Stomach (tissue), 8 donors: ENCODE measurements at regions not wholly inside any gene's neighbourhood (a gene's known extent, or its start where the extent isn't known, plus 50 kb on each side); places are given as distances from the start of the nearest gene placed in this dataset.

Source experiments
- DNase-seq, 2 donors: peaks; one replicate each; pipeline versions ENCODE4 v3.0.0 to v3.0.0-alpha.2; 2013 to 2019
- H3K27ac ChIP-seq, 5 donors: fragments of 200-600 bp in 4 of 5; sonication (generic) in 4 of 5; one replicate each; pipeline ENCODE4 v1.5.1; 2013 to 2019; ENCODE audit warnings: mild to moderate bottlenecking in 1 of 5, moderate library complexity in 1 of 5
- H3K27me3 ChIP-seq, 3 donors: fragments of 200-600 bp; sonication (generic); one replicate each; pipeline ENCODE4 v1.5.1; 2017 to 2019; ENCODE audit warnings: mixed run types in 1 of 3
- H3K36me3 ChIP-seq, 4 donors: fragments of 200-600 bp; sonication (generic); 1 replicate in 3 of 4; 2 replicates in 1 of 4; pipeline ENCODE4 v1.5.1; 2016 to 2019
- H3K4me1 ChIP-seq, 4 donors: fragments of 200-600 bp; sonication (generic); one replicate each; pipeline ENCODE4 v1.5.1; 2016 to 2019
- H3K4me3 ChIP-seq, 4 donors: fragments of 200-600 bp; sonication (generic) in 3 of 4; one replicate each; pipeline ENCODE4 v1.5.1; 2016 to 2019; ENCODE audit warnings: mild to moderate bottlenecking in 1 of 4
- H3K9me3 ChIP-seq, 4 donors: fragments of 200-600 bp; sonication (generic); one replicate each; pipeline ENCODE4 v1.5.1; 2016 to 2019
- EP300 ChIP-seq: sonication (generic); formaldehyde crosslinking; IDR thresholded peaks from one replicate; pipeline ENCODE4 v1.6.1; 2017; ENCODE audit warnings: antibody characterized with exemption
- POLR2A ChIP-seq, 4 donors: fragments of 450-650 bp; IDR thresholded peaks; one replicate each; pipeline ENCODE4 v1.6.1; 2016; ENCODE audit warnings: antibody characterized with exemption in 4 of 4, control low read depth in 2 of 4, mild to moderate bottlenecking in 1 of 4, moderate library complexity in 1 of 4
- POLR2AphosphoS5 ChIP-seq, 3 donors: sonication (generic); formaldehyde crosslinking; IDR thresholded peaks; one replicate each; pipeline ENCODE4 v1.6.1; 2016; ENCODE audit warnings: antibody characterized with exemption in 3 of 3
- WGBS, 5 donors: extraction: QIAGEN DNeasy Blood & Tissue Kit in 3 of 5; methylation state at CpG; one replicate each; pipeline versions ENCODE4 v1.1.5 to v1.1.7; 2013 to 2018; 5-methylcytosine and 5-hydroxymethylcytosine counted together
- intact Hi-C: fragments of 100-400 bp; cut with DNase I; formaldehyde crosslinking; loops from one replicate; pipeline ENCODE4 v1.15.1; 2023; ENCODE audit warnings: low total_unique reads
- TF ChIP-seq, protein P1 (sequence below), 7 experiments: fragments of 450-650 bp in 4 of 7; fragments of 200-600 bp in 3 of 7; sonication (generic) in 3 of 7; IDR thresholded peaks; one replicate each; pipeline ENCODE4 v1.5.1; 2016 to 2019; ENCODE audit warnings: antibody characterized with exemption in 7 of 7, control low read depth in 2 of 7, mild to moderate bottlenecking in 1 of 7
- donor health status: healthy with polysubstance abuse.
- donor health status: Bipolar disorder and iron deficiency.
- donor health status: healthy.

DNA sequence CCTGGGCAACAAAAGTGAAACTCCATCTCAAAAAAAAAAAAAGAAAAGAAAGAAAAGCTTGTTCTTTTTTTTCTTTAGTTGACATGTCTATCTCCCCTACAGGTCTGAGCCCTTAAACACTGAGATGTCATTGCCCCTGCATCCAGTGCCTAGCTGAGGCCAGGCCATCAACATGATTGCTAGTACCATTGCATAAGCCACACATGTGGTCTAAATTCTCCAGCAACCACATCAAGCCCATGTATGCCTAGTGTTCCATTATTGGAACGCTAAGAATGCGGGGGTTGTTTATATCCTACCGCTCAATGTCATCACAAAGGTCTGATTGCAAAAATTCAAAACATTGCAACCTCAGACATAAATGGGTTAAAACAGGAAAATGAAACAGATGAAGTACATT, 62.7 kb downstream of the NPTX2 start:
- TF ChIP-seq, protein P1, sequence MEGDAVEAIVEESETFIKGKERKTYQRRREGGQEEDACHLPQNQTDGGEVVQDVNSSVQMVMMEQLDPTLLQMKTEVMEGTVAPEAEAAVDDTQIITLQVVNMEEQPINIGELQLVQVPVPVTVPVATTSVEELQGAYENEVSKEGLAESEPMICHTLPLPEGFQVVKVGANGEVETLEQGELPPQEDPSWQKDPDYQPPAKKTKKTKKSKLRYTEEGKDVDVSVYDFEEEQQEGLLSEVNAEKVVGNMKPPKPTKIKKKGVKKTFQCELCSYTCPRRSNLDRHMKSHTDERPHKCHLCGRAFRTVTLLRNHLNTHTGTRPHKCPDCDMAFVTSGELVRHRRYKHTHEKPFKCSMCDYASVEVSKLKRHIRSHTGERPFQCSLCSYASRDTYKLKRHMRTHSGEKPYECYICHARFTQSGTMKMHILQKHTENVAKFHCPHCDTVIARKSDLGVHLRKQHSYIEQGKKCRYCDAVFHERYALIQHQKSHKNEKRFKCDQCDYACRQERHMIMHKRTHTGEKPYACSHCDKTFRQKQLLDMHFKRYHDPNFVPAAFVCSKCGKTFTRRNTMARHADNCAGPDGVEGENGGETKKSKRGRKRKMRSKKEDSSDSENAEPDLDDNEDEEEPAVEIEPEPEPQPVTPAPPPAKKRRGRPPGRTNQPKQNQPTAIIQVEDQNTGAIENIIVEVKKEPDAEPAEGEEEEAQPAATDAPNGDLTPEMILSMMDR (IDR thresholded peaks at IDR 0.05) = no peak
- no peak for TF ChIP-seq POLR2AphosphoS5 (IDR thresholded peaks at IDR 0.05)
- TF ChIP-seq EP300 = no peak
- TF ChIP-seq POLR2A (IDR thresholded peaks at IDR 0.05) = no peak
- WGBS, 5 donors = 16 to 100% (median 74%) methylated on average over 3 of the region's 3 CpGs
- Histone ChIP-seq H3K9me3 (peaks cover 0 to 16% (median 8%) of the 10 kb centered on the region in 4 donors), H3K27ac (no peak overlapping the region), H3K4me1 (no peaks in the 10 kb centered on the region), H3K36me3 (no peaks in the 10 kb centered on the region), H3K27me3 (peaks cover 0 to 15% (median 0%) of the 10 kb centered on the region in 3 donors), H3K4me3 (no peak overlapping the region)
- intact Hi-C loops = no loop called here
- DNase-seq = no peak

DNA sequence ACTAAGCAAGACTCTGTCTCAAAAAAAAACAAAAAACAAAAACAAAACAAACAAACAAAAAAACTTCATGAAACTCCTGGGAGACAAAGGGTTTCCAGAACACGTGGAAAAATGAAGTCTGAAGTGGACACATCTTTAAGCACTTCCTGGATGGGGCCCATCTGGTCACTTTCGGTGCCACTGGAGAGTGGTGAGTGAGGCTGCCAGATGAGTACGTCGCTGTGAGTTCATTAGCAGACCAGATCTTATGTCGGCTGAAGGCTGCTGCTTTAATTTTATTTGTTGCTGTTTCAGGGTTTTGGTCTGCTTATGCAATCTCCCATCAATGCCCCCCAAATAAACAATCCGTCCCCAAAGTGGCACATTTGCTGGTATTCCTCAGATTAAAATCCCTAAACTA, 64.4 kb downstream of the NPTX2 start:
- Histone ChIP-seq H3K9me3 (peaks cover 0 to 16% (median 8%) of the 10 kb centered on the region in 4 donors), H3K36me3 (no peaks in the 10 kb centered on the region), H3K27ac (no peak overlapping the region), H3K27me3 (peaks cover 0 to 15% (median 0%) of the 10 kb centered on the region in 3 donors), H3K4me3 (no peak overlapping the region), H3K4me1 (no peaks in the 10 kb centered on the region)
- intact Hi-C loops = no loop called here
- TF ChIP-seq POLR2A (IDR thresholded peaks at IDR 0.05) (no peak), POLR2AphosphoS5 (IDR thresholded peaks at IDR 0.05) (no peak), EP300 (no peak)
- TF ChIP-seq, protein P1 (IDR thresholded peaks at IDR 0.05) = no peak
- 37 to 67% (median 53%) methylated on average over 5 to 6 of the region's 6 CpGs for WGBS, 5 donors
- no peak for DNase-seq

DNA sequence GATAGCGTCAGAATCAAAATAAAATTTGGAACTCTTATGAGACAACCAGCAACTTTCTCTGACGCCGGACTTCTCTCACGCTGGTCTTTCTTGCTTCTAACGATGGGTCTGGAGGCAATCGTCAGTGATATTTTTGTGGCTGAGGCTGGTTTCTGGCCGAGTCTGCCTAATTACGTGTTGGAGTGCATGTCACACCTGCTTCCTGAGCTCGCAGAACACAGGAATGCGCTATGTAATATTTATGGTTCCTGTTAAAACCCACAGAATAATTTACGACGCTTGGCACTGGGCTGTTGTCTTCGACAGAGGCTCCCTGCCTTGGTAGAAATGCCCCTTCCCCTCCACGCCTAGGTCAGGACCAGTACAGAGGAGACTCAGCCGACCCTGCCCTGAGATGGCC, 64.9 kb downstream of the NPTX2 start:
- intact Hi-C loops = no loop called here
- Histone ChIP-seq H3K4me3 (no peak overlapping the region), H3K27ac (no peak overlapping the region), H3K36me3 (no peaks in the 10 kb centered on the region), H3K9me3 (peaks cover 0 to 16% (median 8%) of the 10 kb centered on the region in 4 donors), H3K27me3 (peaks cover 0 to 13% (median 0%) of the 10 kb centered on the region in 3 donors), H3K4me1 (no peaks in the 10 kb centered on the region)
- no peak for TF ChIP-seq POLR2AphosphoS5 (IDR thresholded peaks at IDR 0.05)
- TF ChIP-seq POLR2A (IDR thresholded peaks at IDR 0.05) = no peak
- TF ChIP-seq EP300 = no peak
- TF ChIP-seq, protein P1 (IDR thresholded peaks at IDR 0.05) = no peak
- WGBS, 5 donors = 54 to 69% (median 64%) methylated on average over 13 to 15 of the region's 15 CpGs
- DNase-seq = no peak

DNA sequence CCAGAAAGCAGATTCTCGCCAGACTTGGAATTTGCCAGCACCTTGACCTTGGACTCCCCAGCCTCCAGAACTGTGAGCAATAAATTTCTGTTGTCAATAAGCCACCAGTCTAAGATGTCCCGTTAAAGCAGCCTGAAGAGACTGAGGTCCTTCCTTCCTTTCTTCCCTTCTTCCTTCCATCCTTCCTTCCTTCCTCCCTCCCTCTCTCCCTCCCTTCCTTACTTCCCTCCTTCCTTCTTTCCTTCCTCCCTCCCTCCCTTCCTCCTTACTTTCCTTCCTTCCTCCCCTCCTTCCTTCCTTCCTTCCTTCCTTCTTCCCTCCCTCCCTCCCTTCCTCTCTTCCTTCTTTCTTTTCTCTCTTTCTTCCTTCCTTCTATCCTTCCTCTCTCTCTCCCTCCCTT, 66.4 kb downstream of the NPTX2 start:
- Histone ChIP-seq H3K27me3 (peaks cover 0 to 7% (median 0%) of the 10 kb centered on the region in 3 donors), H3K27ac (no peak overlapping the region), H3K36me3 (no peaks in the 10 kb centered on the region), H3K4me3 (no peak overlapping the region), H3K9me3 (peaks cover 0 to 8% (median under 1%) of the 10 kb centered on the region in 4 donors), H3K4me1 (no peaks in the 10 kb centered on the region)
- intact Hi-C loops = no loop called here
- 69 to 87% (median 75%) methylated on average over 2 of the region's 2 CpGs for WGBS, 5 donors
- DNase-seq = no peak
- TF ChIP-seq, protein P1 (IDR thresholded peaks at IDR 0.05) = no peak
- TF ChIP-seq POLR2A (IDR thresholded peaks at IDR 0.05) = no peak
- TF ChIP-seq EP300 = no peak
- TF ChIP-seq POLR2AphosphoS5 (IDR thresholded peaks at IDR 0.05) = no peak
